OCI-LY1 (cell line): ENCODE measurements at regions not wholly inside any gene's neighbourhood (a gene's known extent, or its start where the extent isn't known, plus 50 kb on each side); places are given as distances from the start of the nearest gene placed in this dataset.

ENCODE experiments used
- H2AFZ ChIP-seq: fragments of 200-600 bp; sonication (generic), shearing (Covaris generic); 2 replicates; pipeline ENCODE4 v1.6.0; 2014; ENCODE audit warnings: antibody characterized with exemption, mild to moderate bottlenecking, low read length
- H3F3A ChIP-seq: fragments of 200-600 bp; sonication (generic), shearing (Covaris generic); 2 replicates; pipeline ENCODE4 v1.6.0; 2014; ENCODE audit warnings: mild to moderate bottlenecking, antibody characterized with exemption, low read length, moderate library complexity; ENCODE audit not compliant: insufficient read depth
- H3K27ac ChIP-seq: fragments of 200-600 bp; sonication (generic); 2 replicates; pipeline ENCODE4 v1.5.1; 2014; ENCODE audit warnings: low read length, mixed run types, mild to moderate bottlenecking, low read depth; ENCODE audit not compliant: poor library complexity, severe bottlenecking
- H3K27me3 ChIP-seq: fragments of 200-600 bp; sonication (generic); 2 replicates; pipeline ENCODE4 v1.6.0; 2014; ENCODE audit warnings: antibody characterized with exemption, mild to moderate bottlenecking, low read length, moderate library complexity; ENCODE audit not compliant: insufficient read depth
- H3K36me3 ChIP-seq: fragments of 200-600 bp; sonication (generic); 2 replicates; pipeline ENCODE4 v1.6.1; 2014; ENCODE audit warnings: mild to moderate bottlenecking, antibody characterized with exemption, low read length, moderate library complexity, mixed read lengths; ENCODE audit not compliant: insufficient read depth
- H3K4me1 ChIP-seq: fragments of 200-600 bp; sonication (generic); 2 replicates; pipeline ENCODE4 v1.5.1; 2014; ENCODE audit warnings: mild to moderate bottlenecking, low read length, moderate library complexity; ENCODE audit not compliant: insufficient read depth, severe bottlenecking
- H3K4me2 ChIP-seq: fragments of 200-600 bp; sonication (generic), shearing (Covaris generic); 2 replicates; pipeline ENCODE4 v1.6.1; 2014; ENCODE audit warnings: low read length
- H3K4me3 ChIP-seq: fragments of 200-600 bp; sonication (generic); 2 replicates; pipeline ENCODE4 v1.5.1; 2014; ENCODE audit warnings: low read length, low read depth, mild to moderate bottlenecking, mixed read lengths; ENCODE audit not compliant: poor library complexity, severe bottlenecking
- H3K79me2 ChIP-seq: fragments of 200-600 bp; shearing (Covaris generic); 2 replicates; pipeline ENCODE4 v1.6.1; 2016; ENCODE audit warnings: mixed run types, low read length, mixed read lengths; ENCODE audit not compliant: insufficient read depth
- H3K9ac ChIP-seq: fragments of 200-600 bp; sonication (generic), shearing (Covaris generic); 2 replicates; pipeline ENCODE4 v1.6.1; 2014; ENCODE audit warnings: mild to moderate bottlenecking, low read length, mixed read lengths
- H3K9me2 ChIP-seq: fragments of 200-600 bp; sonication (generic), shearing (Covaris generic); 2 replicates; pipeline ENCODE4 v1.6.1; 2014; ENCODE audit warnings: low read depth, mild to moderate bottlenecking, low read length, mixed read lengths
- H3K9me3 ChIP-seq: fragments of 200-600 bp; shearing (Covaris generic); 2 replicates; pipeline ENCODE4 v1.6.1; 2014; ENCODE audit warnings: low read length, mixed read lengths
- H4K20me1 ChIP-seq: fragments of 200-600 bp; sonication (generic), shearing (Covaris generic); 2 replicates; pipeline ENCODE4 v1.6.0; 2016; ENCODE audit warnings: mild to moderate bottlenecking, low read length; ENCODE audit not compliant: insufficient read depth
- EZH2 ChIP-seq: fragments of 200-600 bp; sonication (generic), shearing (Covaris generic); IDR thresholded peaks from 2 replicates; pipeline ENCODE4 v1.8.0; 2017; ENCODE audit warnings: borderline replicate concordance, mixed run types, mild to moderate bottlenecking, antibody characterized with exemption, low read length, moderate library complexity, mixed read lengths
- TF ChIP-seq, protein P1 (sequence below): fragments of 200-600 bp; sonication (generic), shearing (Covaris generic); IDR thresholded peaks from 2 replicates; pipeline ENCODE4 v1.5.1; 2017; ENCODE audit warnings: mild to moderate bottlenecking, antibody characterized with exemption, low read length, moderate library complexity, mixed read lengths

DNA sequence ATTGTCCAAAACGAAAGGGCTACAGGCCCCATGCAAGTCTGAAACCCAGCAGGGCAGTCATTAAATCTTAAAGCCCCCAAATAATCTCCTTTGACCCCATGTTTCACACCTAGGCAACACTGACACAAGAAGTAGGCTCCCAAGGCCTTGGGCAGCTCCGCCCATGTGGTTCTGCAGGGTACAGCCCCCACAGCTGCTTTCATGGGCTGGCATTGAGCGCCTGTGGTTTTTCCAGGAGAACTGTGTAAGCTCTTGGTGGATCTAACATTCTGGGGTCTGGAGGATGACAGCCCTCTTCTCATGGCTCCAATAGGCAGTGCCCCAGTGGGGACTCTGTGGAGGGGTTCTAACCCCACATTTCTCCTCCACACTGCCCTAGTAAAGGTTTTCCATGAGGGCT lies 623.5 kb downstream of the PRR16 start:
- Histone ChIP-seq H3K4me2 (no peak overlapping the region), H3K4me3 (no peak overlapping the region), H3F3A (no peaks in the 10 kb centered on the region), H3K27ac (no peak overlapping the region), H2AFZ (no peak overlapping the region), H4K20me1 (no peaks in the 10 kb centered on the region), H3K79me2 (no peaks in the 10 kb centered on the region), H3K9me2 (no peaks in the 10 kb centered on the region), H3K9ac (no peak overlapping the region), H3K36me3 (no peaks in the 10 kb centered on the region), H3K4me1 (no peaks in the 10 kb centered on the region), H3K27me3 (no peaks in the 10 kb centered on the region), H3K9me3 (no peaks in the 10 kb centered on the region)
- no peak for TF ChIP-seq EZH2
- TF ChIP-seq, protein P1, sequence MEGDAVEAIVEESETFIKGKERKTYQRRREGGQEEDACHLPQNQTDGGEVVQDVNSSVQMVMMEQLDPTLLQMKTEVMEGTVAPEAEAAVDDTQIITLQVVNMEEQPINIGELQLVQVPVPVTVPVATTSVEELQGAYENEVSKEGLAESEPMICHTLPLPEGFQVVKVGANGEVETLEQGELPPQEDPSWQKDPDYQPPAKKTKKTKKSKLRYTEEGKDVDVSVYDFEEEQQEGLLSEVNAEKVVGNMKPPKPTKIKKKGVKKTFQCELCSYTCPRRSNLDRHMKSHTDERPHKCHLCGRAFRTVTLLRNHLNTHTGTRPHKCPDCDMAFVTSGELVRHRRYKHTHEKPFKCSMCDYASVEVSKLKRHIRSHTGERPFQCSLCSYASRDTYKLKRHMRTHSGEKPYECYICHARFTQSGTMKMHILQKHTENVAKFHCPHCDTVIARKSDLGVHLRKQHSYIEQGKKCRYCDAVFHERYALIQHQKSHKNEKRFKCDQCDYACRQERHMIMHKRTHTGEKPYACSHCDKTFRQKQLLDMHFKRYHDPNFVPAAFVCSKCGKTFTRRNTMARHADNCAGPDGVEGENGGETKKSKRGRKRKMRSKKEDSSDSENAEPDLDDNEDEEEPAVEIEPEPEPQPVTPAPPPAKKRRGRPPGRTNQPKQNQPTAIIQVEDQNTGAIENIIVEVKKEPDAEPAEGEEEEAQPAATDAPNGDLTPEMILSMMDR = no peak

DNA sequence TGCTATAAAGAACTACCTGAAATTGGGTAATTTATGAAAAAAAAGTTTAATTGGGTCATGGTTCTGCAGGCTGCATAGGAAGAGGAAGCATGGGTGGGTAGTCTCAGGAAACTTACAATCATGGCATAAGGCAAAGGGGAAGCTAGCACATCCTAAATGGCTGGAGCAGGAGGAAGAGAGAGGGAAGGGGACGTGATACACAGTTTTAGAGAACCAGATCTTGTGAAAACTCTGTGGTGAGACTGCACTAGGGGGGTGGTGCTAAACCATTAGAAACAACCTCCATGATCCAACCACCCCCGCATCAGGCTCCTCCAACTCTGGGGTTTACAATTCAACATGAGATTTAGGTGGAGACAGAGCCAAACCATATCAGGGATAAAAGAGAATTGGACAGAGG lies 624.2 kb downstream of the PRR16 start:
- no peaks in the 10 kb centered on the region for H3K4me1 ChIP-seq
- H3K9me2 ChIP-seq = no peaks in the 10 kb centered on the region
- no peaks in the 10 kb centered on the region for H3K27me3 ChIP-seq
- H3K4me2 ChIP-seq = no peak overlapping the region
- H3K9ac ChIP-seq = no peak overlapping the region
- no peaks in the 10 kb centered on the region for H3K9me3 ChIP-seq
- H3K36me3 ChIP-seq = no peaks in the 10 kb centered on the region
- no peaks in the 10 kb centered on the region for H4K20me1 ChIP-seq
- TF ChIP-seq, protein P1 = no peak
- no peak for TF ChIP-seq EZH2
- no peak overlapping the region for H2AFZ ChIP-seq
- no peak overlapping the region for H3K4me3 ChIP-seq
- H3K27ac ChIP-seq = no peak overlapping the region
- no peaks in the 10 kb centered on the region for H3F3A ChIP-seq
- H3K79me2 ChIP-seq = no peaks in the 10 kb centered on the region

DNA sequence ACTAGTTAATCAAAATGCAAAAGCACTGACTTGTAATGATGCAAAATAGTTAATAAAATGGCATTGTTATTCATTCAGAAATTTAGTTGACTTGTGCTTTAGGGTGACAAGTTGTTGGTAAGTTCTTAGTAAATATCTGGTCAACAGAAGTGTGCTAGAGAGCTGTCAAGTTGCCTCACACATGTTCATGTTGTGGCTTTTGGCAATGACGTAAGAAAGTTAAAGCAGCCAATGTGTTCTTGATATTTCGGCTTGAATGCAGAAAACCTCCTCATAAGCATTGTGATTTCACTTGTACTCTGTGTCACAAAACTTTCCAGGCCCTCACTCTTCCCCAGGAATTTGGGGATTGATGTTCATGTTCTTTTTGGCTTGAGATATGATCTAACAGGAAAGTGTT lies 626.7 kb downstream of the PRR16 start:
- H3K9me2 ChIP-seq = no peaks in the 10 kb centered on the region
- H4K20me1 ChIP-seq = no peaks in the 10 kb centered on the region
- H3K27me3 ChIP-seq = no peaks in the 10 kb centered on the region
- TF ChIP-seq, protein P1 = no peak
- TF ChIP-seq EZH2 = no peak
- no peak overlapping the region for H3K27ac ChIP-seq
- no peaks in the 10 kb centered on the region for H3K79me2 ChIP-seq
- no peak overlapping the region for H3K4me2 ChIP-seq
- H3K4me1 ChIP-seq = no peaks in the 10 kb centered on the region
- H3K9ac ChIP-seq = no peak overlapping the region
- H3F3A ChIP-seq = no peaks in the 10 kb centered on the region
- no peaks in the 10 kb centered on the region for H3K9me3 ChIP-seq
- no peak overlapping the region for H2AFZ ChIP-seq
- no peak overlapping the region for H3K4me3 ChIP-seq
- no peaks in the 10 kb centered on the region for H3K36me3 ChIP-seq
